SK-N-SH (cell line): ENCODE measurements at regions not wholly inside any gene's neighbourhood (a gene's known extent, or its start where the extent isn't known, plus 50 kb on each side); places are given as distances from the start of the nearest gene placed in this dataset.

ENCODE experiments used
- CHD2 ChIP-seq: fragments of 150-350 bp; IDR thresholded peaks from 2 replicates; pipeline ENCODE4 v1.6.1; 2018; ENCODE audit warnings: low read length; ENCODE audit not compliant: partially characterized antibody
- ELF1 ChIP-seq: IDR thresholded peaks from 2 replicates; pipeline ENCODE4 v1.4.0; 2012
- NFIC ChIP-seq: IDR thresholded peaks from 2 replicates; pipeline ENCODE4 v1.4.0; 2012; ENCODE audit warnings: borderline replicate concordance
- POLR2AphosphoS5 ChIP-seq: IDR thresholded peaks from 2 replicates; pipeline ENCODE4 v1.6.1; 2012; ENCODE audit warnings: low read depth, low read length
- RAD21 ChIP-seq: IDR thresholded peaks from 2 replicates; pipeline ENCODE4 v1.6.1; 2012; ENCODE audit warnings: mild to moderate bottlenecking, low read length
- RFX5 ChIP-seq: IDR thresholded peaks from 2 replicates; pipeline ENCODE4 v1.6.1; 2012; ENCODE audit warnings: mild to moderate bottlenecking, improper control_type of control experiment, low read length
- SIN3A ChIP-seq: IDR thresholded peaks from 2 replicates; pipeline ENCODE4 v1.6.1; 2012; ENCODE audit warnings: low read depth, mild to moderate bottlenecking, low read length, moderate library complexity, borderline replicate concordance
- TAF1 ChIP-seq: IDR thresholded peaks from 2 replicates; pipeline ENCODE4 v1.6.1; 2012; ENCODE audit warnings: low read depth, mild to moderate bottlenecking, low read length, moderate library complexity, borderline replicate concordance
- TF ChIP-seq, protein P1 (sequence below): fragments of 200-600 bp; sonication (generic); IDR thresholded peaks from 2 replicates; pipeline ENCODE4 v1.6.1; 2017; ENCODE audit warnings: antibody characterized with exemption, mild to moderate bottlenecking, moderate library complexity
- TF ChIP-seq, protein P2 (sequence below): IDR thresholded peaks from 2 replicates; pipeline ENCODE4 v1.6.1; 2012; ENCODE audit warnings: mild to moderate bottlenecking, low read depth, low read length, moderate library complexity

DNA sequence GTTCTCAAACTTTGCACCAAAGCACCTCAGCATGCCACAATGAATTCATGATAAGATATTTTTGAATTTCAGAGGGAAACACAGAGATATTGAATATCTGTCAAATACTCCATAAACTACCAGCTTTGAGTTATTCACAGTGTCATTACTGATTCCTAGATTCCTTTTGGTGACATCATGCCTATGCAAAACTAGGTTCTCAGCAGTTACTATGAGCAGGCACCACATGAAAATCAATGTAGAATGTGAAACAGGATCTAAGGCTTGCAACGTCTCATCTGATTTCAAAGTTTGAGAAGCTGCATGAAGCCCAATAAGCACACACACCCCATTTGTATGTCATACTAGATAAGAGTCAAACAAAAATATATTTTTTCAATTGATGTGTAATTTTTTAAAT is 426.5 kb downstream of the NR2F1-AS1 start:
- no peak for TF ChIP-seq SIN3A
- TF ChIP-seq CHD2 = no peak
- TF ChIP-seq, protein P1, sequence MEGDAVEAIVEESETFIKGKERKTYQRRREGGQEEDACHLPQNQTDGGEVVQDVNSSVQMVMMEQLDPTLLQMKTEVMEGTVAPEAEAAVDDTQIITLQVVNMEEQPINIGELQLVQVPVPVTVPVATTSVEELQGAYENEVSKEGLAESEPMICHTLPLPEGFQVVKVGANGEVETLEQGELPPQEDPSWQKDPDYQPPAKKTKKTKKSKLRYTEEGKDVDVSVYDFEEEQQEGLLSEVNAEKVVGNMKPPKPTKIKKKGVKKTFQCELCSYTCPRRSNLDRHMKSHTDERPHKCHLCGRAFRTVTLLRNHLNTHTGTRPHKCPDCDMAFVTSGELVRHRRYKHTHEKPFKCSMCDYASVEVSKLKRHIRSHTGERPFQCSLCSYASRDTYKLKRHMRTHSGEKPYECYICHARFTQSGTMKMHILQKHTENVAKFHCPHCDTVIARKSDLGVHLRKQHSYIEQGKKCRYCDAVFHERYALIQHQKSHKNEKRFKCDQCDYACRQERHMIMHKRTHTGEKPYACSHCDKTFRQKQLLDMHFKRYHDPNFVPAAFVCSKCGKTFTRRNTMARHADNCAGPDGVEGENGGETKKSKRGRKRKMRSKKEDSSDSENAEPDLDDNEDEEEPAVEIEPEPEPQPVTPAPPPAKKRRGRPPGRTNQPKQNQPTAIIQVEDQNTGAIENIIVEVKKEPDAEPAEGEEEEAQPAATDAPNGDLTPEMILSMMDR = no peak
- TF ChIP-seq RAD21 = no peak
- TF ChIP-seq NFIC = no peak
- TF ChIP-seq RFX5 = no peak
- no peak for TF ChIP-seq ELF1
- TF ChIP-seq, protein P2, sequence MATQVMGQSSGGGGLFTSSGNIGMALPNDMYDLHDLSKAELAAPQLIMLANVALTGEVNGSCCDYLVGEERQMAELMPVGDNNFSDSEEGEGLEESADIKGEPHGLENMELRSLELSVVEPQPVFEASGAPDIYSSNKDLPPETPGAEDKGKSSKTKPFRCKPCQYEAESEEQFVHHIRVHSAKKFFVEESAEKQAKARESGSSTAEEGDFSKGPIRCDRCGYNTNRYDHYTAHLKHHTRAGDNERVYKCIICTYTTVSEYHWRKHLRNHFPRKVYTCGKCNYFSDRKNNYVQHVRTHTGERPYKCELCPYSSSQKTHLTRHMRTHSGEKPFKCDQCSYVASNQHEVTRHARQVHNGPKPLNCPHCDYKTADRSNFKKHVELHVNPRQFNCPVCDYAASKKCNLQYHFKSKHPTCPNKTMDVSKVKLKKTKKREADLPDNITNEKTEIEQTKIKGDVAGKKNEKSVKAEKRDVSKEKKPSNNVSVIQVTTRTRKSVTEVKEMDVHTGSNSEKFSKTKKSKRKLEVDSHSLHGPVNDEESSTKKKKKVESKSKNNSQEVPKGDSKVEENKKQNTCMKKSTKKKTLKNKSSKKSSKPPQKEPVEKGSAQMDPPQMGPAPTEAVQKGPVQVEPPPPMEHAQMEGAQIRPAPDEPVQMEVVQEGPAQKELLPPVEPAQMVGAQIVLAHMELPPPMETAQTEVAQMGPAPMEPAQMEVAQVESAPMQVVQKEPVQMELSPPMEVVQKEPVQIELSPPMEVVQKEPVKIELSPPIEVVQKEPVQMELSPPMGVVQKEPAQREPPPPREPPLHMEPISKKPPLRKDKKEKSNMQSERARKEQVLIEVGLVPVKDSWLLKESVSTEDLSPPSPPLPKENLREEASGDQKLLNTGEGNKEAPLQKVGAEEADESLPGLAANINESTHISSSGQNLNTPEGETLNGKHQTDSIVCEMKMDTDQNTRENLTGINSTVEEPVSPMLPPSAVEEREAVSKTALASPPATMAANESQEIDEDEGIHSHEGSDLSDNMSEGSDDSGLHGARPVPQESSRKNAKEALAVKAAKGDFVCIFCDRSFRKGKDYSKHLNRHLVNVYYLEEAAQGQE = no peak
- no peak for TF ChIP-seq POLR2AphosphoS5
- no peak for TF ChIP-seq TAF1
